Endothelial cell of umbilical vein (primary cell): ENCODE measurements at regions not wholly inside any gene's neighbourhood (a gene's known extent, or its start where the extent isn't known, plus 50 kb on each side); places are given as distances from the start of the nearest gene placed in this dataset.

Experiments
- BruUV-seq: library from RNA; stranded (reverse); fragments of 400-500 nt; replicated peaks from 2 replicates; lab custom pipeline; 2021; lab: Mats Ljungman, UMichigan
- CTCF ChIA-PET: fragments of 300-600, 350-600 bp; sonication (Branson Sonifier 250); formaldehyde crosslinking; loops from one replicate; lab custom pipeline; 2021; ENCODE audit warnings: antibody characterized with exemption, inconsistent platforms; lab: Charles Lee
- POLR2A ChIA-PET: fragments of 300-600, 350-600 bp; sonication (Branson Sonifier 250); formaldehyde crosslinking; loops from one replicate; lab custom pipeline; 2021; ENCODE audit warnings: antibody characterized with exemption, inconsistent platforms; lab: Charles Lee
- DNase-seq: peaks from one replicate; pipeline ENCODE4 v3.0.0-alpha.2; 2011; ENCODE audit warnings: low read depth, low spot score
- FAIRE-seq: peaks from 2 replicates; lab custom pipeline; 2011; peaks lifted over from hg19 to GRCh38; lab: Jason Lieb, UNC
- H2AFZ ChIP-seq: 2 replicates; pipeline ENCODE4 v1.6.0; 2012; ENCODE audit warnings: low read depth, low read length, control low read depth, inconsistent platforms
- H3K27ac ChIP-seq: 2 replicates; pipeline ENCODE4 v1.5.1; 2011; ENCODE audit warnings: low read depth, mild to moderate bottlenecking, control low read depth, low read length, moderate library complexity; ENCODE audit not compliant: insufficient read depth
- H3K27me3 ChIP-seq, 2 experiments: 2 replicates each; pipeline versions ENCODE4 v1.6.0 to v1.6.1; 2011; ENCODE audit warnings: low read length in 2 of 2, mixed read lengths in 1 of 2; ENCODE audit not compliant: control insufficient read depth in 2 of 2, insufficient read depth in 2 of 2
- H3K36me3 ChIP-seq, 2 experiments: 2 replicates in 1 of 2; 3 replicates in 1 of 2; pipeline ENCODE4 v1.5.1; 2011; ENCODE audit warnings: low read length in 2 of 2, mild to moderate bottlenecking in 1 of 2, moderate library complexity in 1 of 2; ENCODE audit not compliant: control insufficient read depth in 2 of 2, insufficient read depth in 2 of 2; ENCODE audit errors: extremely low read depth in 1 of 2
- H3K4me1 ChIP-seq: 3 replicates; pipeline ENCODE4 v1.5.1; 2011; ENCODE audit warnings: mild to moderate bottlenecking, low read length; ENCODE audit not compliant: control insufficient read depth, insufficient read depth; ENCODE audit errors: extremely low read depth
- H3K4me2 ChIP-seq: 2 replicates; pipeline ENCODE4 v1.6.1; 2011; ENCODE audit warnings: low read length, control low read depth, mixed read lengths; ENCODE audit not compliant: insufficient read depth
- H3K4me3 ChIP-seq, 3 experiments: fragments of 200-600 bp in 1 of 3; sonication (generic), shearing (Covaris generic) in 1 of 3; replicated peaks in 1 of 3; 2 replicates each; pipeline ENCODE4 v1.5.1; 2011 to 2016; ENCODE audit warnings: control low read depth in 3 of 3, low read length in 3 of 3, mild to moderate bottlenecking in 2 of 3, inconsistent platforms in 1 of 3, low read depth in 1 of 3, moderate library complexity in 1 of 3; ENCODE audit not compliant: insufficient read depth in 1 of 3
- H3K79me2 ChIP-seq: 2 replicates; pipeline ENCODE4 v1.6.0; 2012; ENCODE audit warnings: low read length, inconsistent platforms; ENCODE audit not compliant: control insufficient read depth, insufficient read depth
- H3K9ac ChIP-seq: replicated peaks from 2 replicates; pipeline ENCODE3; 2011; ENCODE audit warnings: low read length, control low read depth; ENCODE audit not compliant: insufficient read depth; ENCODE audit errors: extremely low read depth
- H3K9me1 ChIP-seq: replicated peaks from 3 replicates; pipeline ENCODE4 v1.6.0; 2011; ENCODE audit warnings: mild to moderate bottlenecking, low read length; ENCODE audit not compliant: control insufficient read depth, insufficient read depth; ENCODE audit errors: extremely low read depth
- H3K9me3 ChIP-seq: replicated peaks from 2 replicates; pipeline ENCODE4 v1.5.1; 2012; ENCODE audit warnings: low read length, inconsistent platforms; ENCODE audit not compliant: control insufficient read depth, insufficient read depth
- H4K20me1 ChIP-seq: replicated peaks from 2 replicates; pipeline ENCODE3; 2011; ENCODE audit warnings: mild to moderate bottlenecking, low read length; ENCODE audit not compliant: control insufficient read depth, insufficient read depth; ENCODE audit errors: extremely low read depth
- CTCF ChIP-seq, 2 donors: IDR thresholded peaks; 1 replicate in 1 of 2; 2 replicates in 1 of 2; pipeline ENCODE4 v1.5.1; 2011; ENCODE audit warnings: low read length in 2 of 2, mild to moderate bottlenecking in 2 of 2, moderate library complexity in 2 of 2, control low read depth in 1 of 2, inconsistent platforms in 1 of 2, low read depth in 1 of 2; ENCODE audit not compliant: insufficient read depth in 1 of 2; ENCODE audit errors: extremely low read depth in 1 of 2
- EZH2 ChIP-seq: IDR thresholded peaks from 2 replicates; pipeline ENCODE4 v1.6.1; 2012; ENCODE audit warnings: borderline replicate concordance, low read depth, mild to moderate bottlenecking, moderate library complexity, low read length, inconsistent platforms; ENCODE audit not compliant: severe bottlenecking
- FOS ChIP-seq: IDR thresholded peaks from 2 replicates; pipeline ENCODE4 v1.6.1; 2011; ENCODE audit warnings: mild to moderate bottlenecking, low read length, moderate library complexity, borderline replicate concordance; ENCODE audit not compliant: insufficient read depth
- GATA2 ChIP-seq: IDR thresholded peaks from 2 replicates; pipeline ENCODE4 v1.7.0; 2011; ENCODE audit warnings: low read depth, mild to moderate bottlenecking, moderate library complexity, mixed read lengths, low read length; ENCODE audit not compliant: insufficient read length, insufficient read depth
- JUN ChIP-seq: IDR thresholded peaks from 2 replicates; pipeline ENCODE4 v1.6.1; 2011; ENCODE audit warnings: borderline replicate concordance, low read depth; ENCODE audit not compliant: insufficient read length, insufficient read depth
- MAX ChIP-seq: IDR thresholded peaks from 2 replicates; pipeline ENCODE4 v1.6.1; 2011; ENCODE audit not compliant: insufficient read depth, insufficient read length
- MYC ChIP-seq: IDR thresholded peaks from one replicate; pipeline ENCODE4 v1.6.1; 2011; ENCODE audit warnings: mild to moderate bottlenecking, low read depth, low read length
- POLR2A ChIP-seq: IDR thresholded peaks from 2 replicates; pipeline ENCODE4 v1.6.1; 2012; ENCODE audit warnings: low read depth, mild to moderate bottlenecking, control low read depth, low read length
- POLR2AphosphoS5 ChIP-seq: IDR thresholded peaks from 2 replicates; pipeline ENCODE4 v1.6.1; 2012; ENCODE audit warnings: low read depth, mild to moderate bottlenecking, control low read depth, low read length, moderate library complexity; ENCODE audit not compliant: insufficient read depth
- dilution Hi-C: fragments of 300-500 bp; cut with MboI; formaldehyde crosslinking; loops from one replicate; pipeline ENCODE4 v1.15.0; 2019; ENCODE audit warnings: low sequenced_read_pairs; ENCODE audit not compliant: extremely low pct_ligation_motif_present
- intact Hi-C: fragments of 100-400 bp; cut with micrococcal nuclease; formaldehyde crosslinking; loops from one replicate; pipeline ENCODE4 v1.10.0; 2022

- Histone ChIP-seq H3K27ac (peak overlapping the region; percentile 82), H3K79me2 (no peaks in the 10 kb centered on the region), H2AFZ (no peak overlapping the region), H4K20me1 (no peaks in the 10 kb centered on the region), H3K4me2 (peak overlapping the region; percentile 43), H3K9me3 (peaks cover 2% of the 10 kb centered on the region), H3K9ac (no peak overlapping the region), H3K27me3 (no peaks in the 10 kb centered on the region), H3K9me1 (no peaks in the 10 kb centered on the region), H3K4me3 (no peak overlapping the region), H3K36me3 (no peaks in the 10 kb centered on the region), H3K4me1 (peaks cover 21% of the 10 kb centered on the region)
- dilution Hi-C loops (no loop called here), intact Hi-C loops (loop anchor here (1.0 to 10.0 kb wide), 5 partner anchors 12 to 372 kb away; partner anchors contain the start of gene CHD2)
- BruUV-seq = no TSS peak
- TF ChIP-seq FOS (peak; percentile 60), EZH2 (no peak), POLR2A (no peak), MYC (no peak), MAX (no peak), JUN (peak; percentile 72), GATA2 (peak; percentile 66), POLR2AphosphoS5 (peak; percentile 71)
- DNase-seq = peak; percentile 86
- CTCF ChIA-PET = interaction anchor here (1.2 to 2.5 kb wide), 4 partner anchors 9 to 181 kb away, joined by 3 to 27 read pairs (median 10); no protein-coding TSS in a partner anchor
- peak; percentile 93 for FAIRE-seq
- POLR2A ChIA-PET = no interaction called here
Observed at GRCh38 chr15:92533298-92533697, 122.3 kb downstream of the FAM174B start.

GRCh38 chr15:92531406-92531805 is 124.2 kb downstream of the FAM174B start:
- DNase-seq (no peak), FAIRE-seq (no peak)
- dilution Hi-C loops (no loop called here), intact Hi-C loops (loop anchor here (10.0 kb wide), 1 partner anchor 373 kb away; the partner anchor contains the start of gene CHD2)
- peaks cover 2% of the 10 kb centered on the region for H3K9me3 ChIP-seq
- no peak overlapping the region for H2AFZ ChIP-seq
- no peaks in the 10 kb centered on the region for H3K36me3 ChIP-seq
- no peaks in the 10 kb centered on the region for H3K9me1 ChIP-seq
- H3K79me2 ChIP-seq = no peaks in the 10 kb centered on the region
- ChIA-PET POLR2A (no interaction called here), CTCF (no interaction called here)
- H4K20me1 ChIP-seq = no peaks in the 10 kb centered on the region
- H3K4me2 ChIP-seq = no peak overlapping the region
- no peak overlapping the region for H3K4me3 ChIP-seq
- TF ChIP-seq MYC (no peak), POLR2AphosphoS5 (no peak), JUN (no peak), GATA2 (no peak), FOS (no peak), EZH2 (no peak), CTCF (IDR thresholded peaks at IDR 0.05; ENCODE audit: extremely low read depth in 1 of 2, insufficient read depth in 1 of 2, low read depth in 1 of 2, low read length in 2 of 2) (no peak), POLR2A (no peak), MAX (no peak)
- no peak overlapping the region for H3K27ac ChIP-seq
- H3K4me1 ChIP-seq = peaks cover 21% of the 10 kb centered on the region
- no peak overlapping the region for H3K9ac ChIP-seq
- no peaks in the 10 kb centered on the region for H3K27me3 ChIP-seq
- BruUV-seq = no TSS peak
